IPS-NIHi7 (cell line): ENCODE measurements at regions not wholly inside any gene's neighbourhood (a gene's known extent, or its start where the extent isn't known, plus 50 kb on each side); places are given as distances from the start of the nearest gene placed in this dataset.

ENCODE experiments used
- DNase-seq: peaks from one replicate; pipeline ENCODE4 v3.0.0; 2012; ENCODE audit warnings: mixed read lengths; ENCODE audit errors: extremely low spot score

GRCh38 chr12:107320033-107320928, 226.9 kb upstream of the CRY1 start:
- DNase-seq: peak; percentile 64

DNA sequence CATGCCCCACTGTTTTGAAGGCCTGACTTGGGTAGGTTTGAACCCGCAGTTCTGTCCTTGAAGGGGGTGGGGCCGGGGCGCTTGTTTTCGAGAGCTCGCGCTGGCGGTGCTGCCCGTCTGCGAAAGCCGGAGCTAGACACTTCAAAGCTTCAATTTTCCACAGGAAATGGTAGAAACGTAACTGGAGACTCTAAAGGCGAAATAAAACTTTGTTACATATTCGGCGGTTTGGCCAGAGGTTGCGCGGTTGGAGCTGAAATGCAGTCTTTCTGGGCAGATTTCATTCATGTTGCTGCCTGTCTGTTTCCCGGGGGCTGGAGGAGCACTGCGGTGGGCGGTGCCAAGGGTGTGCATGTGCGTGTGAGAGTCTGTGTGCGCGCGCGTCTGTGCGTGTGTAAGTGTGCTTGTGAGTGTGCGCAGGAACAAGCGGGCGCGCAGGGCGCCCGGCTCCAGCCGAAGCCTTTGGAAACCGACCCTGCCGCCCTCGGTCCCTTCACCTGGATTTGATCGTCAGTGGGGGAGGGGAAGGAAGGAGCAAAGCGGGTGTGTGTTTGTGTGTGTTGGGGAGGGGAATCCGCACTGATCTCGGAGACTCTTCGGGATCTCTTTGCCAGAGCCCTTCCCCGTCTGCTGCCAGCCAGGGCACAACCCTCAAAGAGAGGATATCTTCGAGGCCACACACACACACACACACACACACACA, 227.7 kb upstream of the CRY1 start:
- DNase-seq: peak; percentile 47

- DNase-seq: no peak
These were observed 228.7 kb upstream of the CRY1 start for GRCh38 chr12:107322063-107322462.

DNA sequence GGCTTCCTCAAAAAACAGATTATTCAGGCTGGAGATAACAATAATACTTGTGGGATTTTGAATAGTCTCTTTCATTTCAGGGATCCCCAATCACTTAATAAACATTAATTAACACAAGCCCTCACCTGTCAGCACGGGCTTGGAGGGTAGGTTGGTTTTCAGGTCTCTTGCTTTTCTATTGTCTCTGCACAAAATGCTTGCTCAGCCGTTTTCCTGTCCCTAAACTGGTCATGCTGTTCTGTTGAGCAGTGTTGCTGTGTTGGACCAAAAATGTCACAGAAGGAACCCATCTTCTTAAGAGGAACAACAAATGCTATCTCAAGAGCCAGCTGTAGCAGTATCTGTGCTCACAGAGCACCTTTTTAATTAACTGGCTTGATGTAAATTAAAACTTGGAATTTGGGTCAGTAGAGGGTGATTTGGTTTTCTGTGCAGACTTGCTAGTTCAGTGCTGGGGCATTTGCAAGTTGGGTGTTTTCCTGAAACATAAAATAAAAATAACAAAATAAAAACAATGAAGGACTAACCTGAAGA, 231.8 kb upstream of the CRY1 start:
- no peak for DNase-seq

- no peak for DNase-seq
These were observed 232.9 kb upstream of the CRY1 start for GRCh38 chr12:107326237-107326636.

DNA sequence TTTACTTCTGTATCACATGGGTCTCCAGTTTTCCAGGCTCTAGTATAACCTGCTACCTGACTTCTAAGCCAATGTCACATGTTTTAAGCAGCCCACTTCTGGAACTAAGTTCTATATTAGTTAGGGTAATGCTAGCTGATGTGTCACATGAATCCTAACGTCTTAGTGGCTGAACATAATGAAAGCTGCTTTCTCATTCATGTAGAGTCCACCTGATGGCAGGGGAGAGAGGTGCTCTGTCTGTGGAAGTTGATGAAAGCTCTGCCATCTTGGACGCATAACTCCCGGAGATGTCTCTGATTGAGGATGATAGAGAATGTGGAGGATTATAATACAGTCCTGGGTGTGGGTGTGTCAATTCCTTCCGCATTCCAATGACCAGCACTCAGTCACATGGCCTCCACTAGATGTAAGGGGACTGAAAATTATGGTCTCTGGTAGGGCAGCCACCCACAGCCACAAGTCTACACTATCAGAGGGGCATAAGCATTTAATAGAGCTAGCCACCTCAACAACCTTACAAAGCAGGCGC, 234.4 kb upstream of the CRY1 start:
- no peak for DNase-seq

- no peak for DNase-seq
These were observed 235.2 kb upstream of the CRY1 start for GRCh38 chr12:107328442-107329133.

- no peak for DNase-seq
These were observed 236.4 kb upstream of the CRY1 start for GRCh38 chr12:107329569-107330324.

GRCh38 chr12:107330831-107331431, 237.6 kb upstream of the CRY1 start:
- DNase-seq: no peak

DNA sequence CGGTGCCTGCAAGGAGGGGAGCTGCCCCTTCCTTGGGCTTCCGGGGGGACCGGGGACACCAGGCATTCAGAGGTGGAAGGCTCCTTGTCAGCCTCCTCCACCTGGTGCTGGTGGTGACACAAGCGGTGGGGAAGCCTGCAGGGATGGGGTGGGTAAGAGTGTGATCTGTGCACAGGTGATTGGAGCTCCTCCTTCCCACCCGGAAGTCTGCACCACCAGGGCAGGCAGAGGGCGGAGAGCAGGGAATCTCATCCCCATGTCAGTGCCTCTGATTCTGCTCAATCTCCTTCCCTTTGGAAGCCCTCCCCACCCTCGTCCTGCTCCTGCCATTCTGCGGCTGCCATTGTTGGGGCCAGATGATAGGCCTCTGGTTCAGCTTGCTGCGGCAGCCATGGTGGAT, 238.1 kb upstream of the CRY1 start:
- no peak for DNase-seq

GRCh38 chr12:107331912-107332311, 238.6 kb upstream of the CRY1 start:
- DNase-seq: no peak

DNA sequence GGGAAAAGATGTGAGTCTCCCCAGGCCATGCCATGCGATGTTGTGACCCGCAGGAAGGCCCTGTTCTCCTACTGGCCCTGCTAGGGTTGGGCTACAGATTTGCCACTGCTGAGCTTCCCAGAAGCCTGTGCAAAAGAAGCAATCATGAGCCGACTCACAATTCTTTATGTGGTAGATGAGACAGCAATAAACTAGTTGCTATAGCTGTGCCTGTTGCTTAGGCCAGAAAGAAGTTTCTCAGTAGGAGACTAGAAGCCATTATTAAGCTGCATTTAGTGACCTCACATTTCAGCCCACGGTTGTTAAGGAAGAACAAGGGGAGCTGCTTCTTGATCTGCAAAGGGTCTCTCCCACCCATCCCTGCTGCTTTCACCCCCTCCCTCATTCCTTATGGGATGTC, 239.4 kb upstream of the CRY1 start:
- DNase-seq: no peak

DNA sequence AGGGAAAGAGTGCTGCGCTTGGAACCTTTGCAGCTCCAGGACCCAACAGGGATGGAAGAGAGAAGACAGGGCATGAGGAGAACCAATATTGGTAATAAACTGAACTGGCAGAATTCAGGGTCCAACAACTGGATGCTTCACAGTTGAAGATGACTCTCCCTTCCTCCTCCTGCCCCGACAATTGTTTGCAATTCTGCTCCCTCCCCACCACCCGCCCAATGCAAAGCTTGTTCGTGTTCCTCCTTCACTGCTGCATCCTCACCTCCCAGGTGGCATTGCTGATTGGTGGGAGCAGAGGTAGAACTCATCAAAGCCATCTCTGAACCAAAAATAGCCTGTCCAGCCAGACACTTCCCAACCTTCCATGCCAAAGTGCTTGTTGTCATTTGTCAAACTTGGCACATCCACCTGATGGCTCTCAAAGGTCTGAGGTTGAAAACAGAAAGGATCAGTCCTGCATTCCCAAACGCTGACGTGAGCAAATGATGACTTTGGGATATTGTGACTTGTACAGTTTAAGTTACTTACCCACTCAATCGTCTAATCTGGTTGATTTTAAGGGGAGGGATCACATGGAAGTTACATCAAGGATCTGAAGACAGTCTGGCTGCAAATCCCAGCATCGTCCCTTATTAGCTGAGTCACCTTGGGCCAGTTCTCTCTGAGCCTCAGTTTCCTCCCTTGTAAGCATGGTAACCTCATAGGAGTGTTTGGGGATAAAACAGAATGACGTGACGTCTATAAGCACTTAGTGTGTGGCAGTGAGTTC, 242.6 kb upstream of the CRY1 start:
- no peak for DNase-seq

DNA sequence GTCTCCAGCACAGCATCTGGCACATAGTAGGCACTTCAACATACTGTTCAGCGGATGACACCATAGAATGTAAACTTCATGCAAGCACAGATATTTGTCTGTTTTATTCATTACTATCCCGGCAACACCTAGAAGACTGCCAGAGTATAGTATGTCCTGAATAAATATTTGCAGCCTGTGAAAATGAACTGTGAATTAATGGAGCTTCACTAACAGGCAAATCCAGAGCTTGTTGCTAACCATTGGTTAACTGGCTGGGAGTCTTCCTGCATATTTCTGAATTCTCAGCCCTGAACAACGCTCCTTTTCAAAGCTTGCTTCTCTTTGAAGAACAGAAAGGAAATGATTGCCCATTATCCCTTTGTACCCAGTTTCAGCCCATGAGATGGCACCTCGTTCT, 243.3 kb upstream of the CRY1 start:
- DNase-seq: no peak

DNA sequence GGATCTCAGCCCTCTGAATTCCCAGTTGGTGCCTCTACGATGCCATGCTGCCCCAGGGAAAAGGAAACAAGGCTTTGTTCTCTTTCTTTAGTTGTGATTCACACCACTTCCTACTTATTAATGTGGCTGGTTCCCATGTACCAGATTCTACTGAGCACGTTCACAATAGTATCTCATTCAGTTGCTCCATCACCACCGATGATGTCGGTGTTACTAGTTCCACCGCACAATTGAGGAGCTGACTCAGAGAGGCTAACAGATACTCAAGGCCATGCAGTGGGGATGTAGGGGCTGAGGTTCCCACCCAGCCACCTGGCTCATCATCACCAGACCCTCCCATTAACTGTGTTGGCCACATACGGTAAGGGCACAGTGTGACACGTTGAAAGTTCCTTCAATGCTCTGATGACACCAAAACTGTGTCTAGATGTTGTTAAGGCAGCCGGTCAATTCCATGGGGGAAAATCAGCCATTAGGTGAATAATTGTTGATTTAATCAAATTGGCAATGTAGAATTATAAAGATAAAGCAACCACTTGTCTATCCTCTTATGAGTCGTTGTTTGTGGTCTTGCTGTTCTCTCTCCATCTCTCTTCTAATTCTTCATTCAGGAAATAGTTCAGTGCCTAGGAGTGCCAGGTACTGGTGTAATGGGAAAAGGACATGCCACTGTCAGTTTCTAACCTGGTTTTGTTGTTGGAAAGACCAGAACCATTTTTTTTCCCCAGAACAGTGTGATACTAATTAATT, 244.2 kb upstream of the CRY1 start:
- no peak for DNase-seq

GRCh38 chr12:107339487-107339886, 246.1 kb upstream of the CRY1 start:
- DNase-seq: no peak

DNA sequence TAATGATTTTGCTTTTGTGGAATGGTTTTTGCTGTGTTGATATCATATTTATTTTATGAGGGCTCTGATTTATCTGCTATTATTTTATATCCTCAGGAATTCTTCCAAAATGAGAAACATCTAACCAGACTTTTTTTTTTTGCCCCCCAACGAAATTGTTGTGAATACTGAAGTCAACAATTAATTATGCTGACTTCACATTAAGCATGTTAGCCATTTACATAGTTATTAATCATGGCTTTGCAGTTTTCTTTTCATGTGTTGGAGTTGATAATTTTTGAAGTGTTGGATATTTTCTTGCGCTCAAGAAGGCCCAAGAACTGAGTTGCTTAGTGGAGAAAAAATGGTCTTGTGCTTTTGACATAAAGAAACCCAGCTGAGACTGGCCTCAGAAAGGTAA, 246.6 kb upstream of the CRY1 start:
- no peak for DNase-seq

GRCh38 chr12:107340898-107341297, 247.5 kb upstream of the CRY1 start:
- DNase-seq: no peak

DNA sequence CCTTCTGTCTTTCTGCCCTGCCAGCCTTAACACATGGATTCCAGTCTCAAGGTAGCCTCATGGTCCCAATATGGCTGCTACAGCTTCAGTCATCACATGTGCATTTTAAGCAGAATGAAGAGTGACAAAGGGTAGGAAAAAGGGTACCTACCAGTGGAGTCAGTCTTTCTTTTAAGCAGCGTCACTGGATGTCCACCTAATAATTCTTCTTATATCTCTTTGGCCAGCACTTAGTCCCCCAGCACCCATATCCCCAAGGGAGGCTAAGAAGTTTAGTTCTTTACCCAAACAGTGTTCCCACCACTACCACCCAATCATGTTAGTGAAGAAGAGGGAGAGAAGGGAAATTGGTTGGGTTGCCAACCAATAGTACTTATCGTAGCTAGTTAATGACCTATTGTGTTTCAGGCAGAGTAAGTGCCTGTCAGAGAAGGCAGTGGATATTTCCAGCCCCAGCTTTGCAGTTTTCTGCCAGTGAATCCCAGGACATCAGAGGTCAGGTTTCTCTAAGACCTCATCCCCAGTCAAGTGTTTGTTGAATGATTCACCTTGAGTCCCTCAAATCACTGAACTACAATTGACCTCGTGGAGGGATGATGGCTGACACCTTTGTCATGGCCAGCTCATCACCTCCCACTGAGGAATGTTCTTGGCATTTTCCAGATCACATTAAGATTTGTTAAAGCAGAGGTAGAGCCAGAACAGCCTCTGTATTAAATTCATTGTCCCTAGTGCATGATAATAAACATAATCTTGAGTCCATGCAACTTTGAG, 250.9 kb upstream of the CRY1 start:
- peak; percentile 18 for DNase-seq
